ENCODE measurements at regions not wholly inside any gene's neighbourhood (a gene's known extent, or its start where the extent isn't known, plus 50 kb on each side); places are given as distances from the start of the nearest gene placed in this dataset.

DNA sequence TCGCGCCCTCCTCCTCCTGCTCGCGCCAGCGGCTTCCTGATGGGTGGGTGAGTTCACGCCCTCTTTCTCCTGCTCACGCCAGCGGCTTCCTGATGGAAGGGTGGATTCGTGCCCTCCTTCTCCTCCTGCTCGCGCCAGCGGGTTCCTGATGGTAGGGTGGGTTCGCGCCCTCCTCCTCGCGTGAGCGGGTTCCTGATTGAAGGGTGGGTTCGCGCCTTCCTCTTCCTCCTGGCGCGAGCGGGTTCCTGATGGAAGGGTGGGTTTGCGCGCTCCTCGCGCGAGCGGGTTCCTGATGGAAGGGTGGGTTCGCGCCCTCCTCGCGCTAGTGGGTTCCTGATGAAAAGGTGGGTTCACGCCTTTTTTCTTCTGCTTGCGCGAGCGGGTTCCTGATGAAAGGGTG lies 62.0 kb upstream of the MGAT5 start:
- intact Hi-C loops (cut with micrococcal nuclease) = no loop called here

DNA sequence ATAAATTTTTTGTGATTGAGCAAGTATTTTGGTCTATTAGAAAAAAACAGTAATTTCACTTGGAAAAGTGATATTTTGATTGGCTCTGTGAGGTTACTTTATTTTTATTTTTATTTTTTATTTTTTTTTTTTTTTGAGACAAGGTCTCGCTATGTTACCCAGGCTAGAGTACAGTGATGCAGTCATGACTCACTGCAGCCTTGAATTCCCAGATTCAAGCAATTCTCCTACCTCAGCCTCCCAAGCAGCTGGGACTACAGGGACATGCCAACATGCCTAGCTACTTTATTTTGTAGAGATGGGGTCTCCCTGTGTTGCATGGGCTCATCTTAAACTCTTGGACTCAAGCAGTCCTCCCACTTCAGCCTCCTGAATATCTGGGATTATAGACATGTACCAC lies 60.9 kb upstream of the MGAT5 start:
- intact Hi-C loops (cut with micrococcal nuclease) = no loop called here

DNA sequence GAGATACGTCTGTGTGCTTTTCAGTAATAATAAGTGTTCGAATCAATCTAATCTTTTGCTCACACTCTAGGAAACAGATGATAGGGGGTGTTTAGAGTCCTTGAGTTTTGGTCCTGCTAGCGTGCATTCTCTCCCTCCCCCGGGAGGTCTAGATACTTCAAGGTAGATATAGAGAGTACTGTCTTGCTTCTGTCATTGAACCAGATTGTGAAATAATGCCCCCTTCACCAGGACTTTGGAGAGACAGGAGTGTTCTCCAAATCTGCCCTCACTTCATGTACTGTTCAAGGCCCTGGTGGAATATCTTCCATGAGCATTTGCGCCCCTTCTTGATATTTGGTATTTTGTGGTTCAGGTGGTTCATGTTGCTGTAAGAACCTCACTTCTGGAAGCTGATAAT lies 59.4 kb upstream of the MGAT5 start:
- intact Hi-C loops (cut with micrococcal nuclease) = no loop called here

DNA sequence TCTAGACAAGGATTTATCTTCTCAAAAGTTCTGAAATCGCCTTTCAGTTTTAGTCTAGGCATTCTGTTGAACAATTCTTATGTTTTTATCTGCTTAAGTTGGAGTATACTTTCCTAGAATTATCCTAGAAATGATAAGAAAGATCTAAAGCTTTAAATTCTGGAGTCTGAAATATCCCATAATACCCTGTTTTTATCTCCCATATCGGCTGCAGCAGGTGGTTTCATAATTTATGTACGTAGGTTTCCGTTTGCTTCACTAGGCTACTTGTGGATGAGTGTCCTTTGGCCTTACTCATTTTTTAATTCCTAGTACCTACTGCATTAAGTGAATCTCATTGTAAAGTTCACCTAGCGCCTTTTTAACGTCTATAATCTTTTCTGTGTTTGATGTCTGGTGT lies 58.5 kb upstream of the MGAT5 start:
- intact Hi-C loops (cut with micrococcal nuclease) = no loop called here

DNA sequence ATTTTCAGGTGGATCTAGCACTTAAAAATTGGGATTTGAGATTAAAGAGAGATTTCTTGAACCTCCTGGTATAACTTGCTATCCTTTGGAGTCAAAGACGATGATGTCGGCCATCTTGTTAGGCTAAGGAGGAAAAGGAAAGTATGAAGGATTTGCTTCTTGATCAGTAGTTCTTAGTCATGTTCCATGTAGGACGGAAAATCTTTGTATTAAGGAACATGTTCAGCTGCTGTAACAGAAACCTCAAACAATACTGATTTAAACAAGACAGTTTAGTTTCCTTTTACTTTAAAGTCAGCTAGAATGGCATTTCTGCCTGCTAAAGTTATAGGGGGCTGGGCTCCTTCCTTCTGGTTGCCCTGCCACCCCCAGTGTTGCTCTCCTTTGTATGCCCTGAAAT lies 56.4 kb upstream of the MGAT5 start:
- intact Hi-C loops (cut with micrococcal nuclease) = no loop called here

DNA sequence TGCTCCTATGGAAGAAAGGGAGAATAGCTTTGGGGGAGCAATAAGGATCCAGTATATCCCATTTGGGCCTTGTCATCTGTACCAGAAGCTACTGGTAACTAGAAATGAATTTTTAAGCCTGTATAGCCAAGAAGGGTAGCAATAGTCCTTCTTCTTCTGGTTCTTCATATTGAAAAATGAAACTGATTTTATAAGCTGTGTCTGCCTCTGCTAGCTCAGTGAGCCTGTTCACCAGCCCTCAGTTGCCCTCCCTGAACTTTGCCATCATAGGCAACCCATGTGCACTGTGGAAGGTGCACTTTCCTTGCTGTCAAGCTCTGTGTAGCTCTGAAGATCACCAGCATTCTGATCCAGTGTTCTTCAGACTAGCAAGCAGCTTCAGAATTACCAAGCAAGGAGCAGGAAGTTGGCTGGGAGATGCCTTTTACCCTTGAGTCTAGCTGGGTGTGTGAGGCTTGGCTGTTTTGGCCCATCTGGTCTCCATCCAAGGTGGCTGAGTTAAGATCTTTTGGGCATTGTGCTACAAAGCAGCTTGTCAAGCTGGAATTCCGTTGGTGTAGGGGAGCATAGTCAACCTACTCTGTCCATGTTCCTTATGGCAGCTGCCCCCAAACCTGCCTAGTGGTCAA lies 55.8 kb upstream of the MGAT5 start:
- intact Hi-C loops (cut with micrococcal nuclease) = no loop called here

DNA sequence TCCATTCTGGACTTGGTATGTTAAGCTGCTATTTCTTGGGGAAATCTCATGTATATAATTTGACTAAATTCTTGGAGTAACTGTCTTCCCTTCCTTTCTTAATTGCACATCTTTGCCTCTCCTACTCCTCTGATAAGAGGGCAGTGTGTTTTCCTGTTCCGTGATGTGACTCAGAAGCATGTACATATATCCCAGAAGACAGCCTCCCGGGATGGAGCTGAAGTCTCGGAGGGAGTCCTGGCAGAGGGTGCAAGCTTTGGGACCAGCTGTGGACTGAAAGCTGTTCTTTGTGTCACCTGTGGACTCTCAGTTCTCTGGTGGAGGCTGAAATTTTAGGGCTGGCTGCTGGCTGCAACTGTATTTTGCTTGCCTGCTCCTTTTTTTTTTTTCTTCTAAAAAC lies 54.7 kb upstream of the MGAT5 start:
- intact Hi-C loops (cut with micrococcal nuclease) = no loop called here

DNA sequence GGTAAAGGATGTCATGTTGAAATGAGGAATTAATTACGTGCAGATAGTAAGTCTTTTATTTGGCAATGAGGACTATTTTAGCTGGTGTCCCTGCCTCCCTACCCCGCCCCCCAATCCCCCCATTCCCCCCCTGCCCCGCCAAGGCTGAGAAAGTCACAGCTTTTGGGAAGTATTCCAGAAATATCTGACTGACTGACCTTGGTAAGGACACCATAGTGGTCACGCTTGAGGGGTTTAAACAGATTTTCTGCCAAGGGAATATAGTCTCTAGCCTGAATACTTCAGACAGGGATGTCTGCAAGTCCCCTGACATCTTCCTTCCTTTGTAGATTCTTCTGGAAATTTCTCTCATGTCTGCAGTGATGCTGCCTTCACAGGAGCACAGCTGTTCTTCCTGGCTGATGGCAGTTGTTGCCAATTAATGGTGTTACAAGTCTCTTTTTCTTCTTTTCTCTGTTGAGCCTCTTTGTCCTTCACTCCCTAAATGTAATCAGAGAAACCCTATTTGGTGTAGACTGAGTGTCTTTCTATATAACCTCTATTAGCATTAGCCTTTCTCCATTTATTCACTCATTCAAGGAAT lies 53.7 kb upstream of the MGAT5 start:
- intact Hi-C loops (cut with micrococcal nuclease) = no loop called here

DNA sequence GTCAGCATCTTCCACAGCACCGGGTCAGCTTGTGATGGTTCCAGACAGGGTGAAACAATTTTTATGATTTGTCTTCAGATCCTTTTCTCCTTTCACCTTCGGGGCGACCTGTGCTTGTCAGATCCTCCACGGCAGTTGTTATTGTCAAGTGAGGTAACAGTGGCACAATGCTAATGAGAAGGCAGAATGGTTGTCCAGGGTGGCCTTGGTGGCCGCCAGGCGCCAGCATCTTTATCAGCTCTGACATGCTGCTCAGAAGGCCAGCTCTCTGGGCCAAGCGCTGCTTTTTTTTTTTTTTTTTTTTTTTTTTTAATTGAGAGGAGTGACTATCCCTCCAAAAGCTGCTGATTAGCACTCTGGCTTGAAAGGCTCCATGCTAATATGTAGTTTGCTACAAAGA lies 52.3 kb upstream of the MGAT5 start:
- intact Hi-C loops (cut with micrococcal nuclease) = no loop called here

DNA sequence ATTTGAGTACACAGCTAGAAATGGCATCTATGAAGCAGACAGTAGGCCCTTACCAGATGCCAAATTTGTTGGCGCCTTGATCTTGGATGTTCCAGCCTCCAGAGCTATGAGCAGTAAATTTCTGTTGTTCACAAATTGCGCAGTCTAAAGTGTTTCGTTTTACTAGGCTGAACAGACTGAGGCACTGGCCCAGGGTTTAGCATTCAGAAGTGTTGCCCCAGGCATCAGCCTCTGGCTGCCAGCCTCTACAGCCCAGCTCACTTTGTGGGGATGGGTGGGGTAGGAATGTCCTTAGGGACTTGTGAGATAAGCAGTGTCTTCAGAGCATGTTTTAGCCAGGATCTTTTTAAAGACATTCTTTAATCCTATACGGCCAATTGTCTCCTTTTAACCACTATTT lies 51.5 kb upstream of the MGAT5 start:
- intact Hi-C loops (cut with micrococcal nuclease) = no loop called here

DNA sequence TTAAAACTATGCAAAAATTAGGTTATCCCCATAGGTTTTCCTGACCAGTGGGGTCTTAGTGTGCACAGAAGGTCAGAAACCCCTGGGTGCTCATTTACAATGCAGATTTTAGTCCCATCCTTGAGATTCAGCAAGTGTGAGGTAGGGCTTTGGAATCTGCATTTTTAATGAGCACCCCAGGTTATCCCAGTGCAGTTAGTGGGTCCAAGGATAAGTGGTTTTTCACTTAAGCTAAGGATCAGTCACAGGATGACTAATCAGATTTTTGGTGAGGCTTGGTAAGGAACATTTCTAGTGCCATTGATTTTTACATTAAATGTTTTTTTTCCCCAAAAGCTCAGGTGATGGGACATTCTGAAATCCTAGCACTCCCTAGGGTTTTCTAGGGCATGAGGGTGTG lies 50.7 kb upstream of the MGAT5 start:
- intact Hi-C loops (cut with micrococcal nuclease) = no loop called here

All from T-helper 1 cell treated with Interleukin-12 subunit alpha and Interleukin-12 subunit beta and Interleukin-4 antibody, amounts not matched to agents 30 ng/mL and 1 ng/mL, for 36 hours (primary cell).